Stimulated activated CD8-positive, alpha-beta memory T cell treated with anti-CD3 and anti-CD28 coated beads, Interleukin-7, amount 100 ng/mL, for 48 hours (primary cell): ENCODE measurements at regions not wholly inside any gene's neighbourhood (a gene's known extent, or its start where the extent isn't known, plus 50 kb on each side); places are given as distances from the start of the nearest gene placed in this dataset.

Experiments used
- DNase-seq, 2 donors: peaks; one replicate each; pipeline ENCODE4 v3.0.0-alpha.2; 2020; ENCODE audit warnings: low read depth in 1 of 2; ENCODE audit errors: extremely low read depth in 1 of 2

- DNase-seq: no peak
These were observed 1281.8 kb upstream of the MAP3K7 start for GRCh38 chr6:91868539-91869202.

- DNase-seq: no peak
These were observed 1279.0 kb upstream of the MAP3K7 start for GRCh38 chr6:91865889-91866288.

- DNase-seq: no peak
These were observed 1278.0 kb upstream of the MAP3K7 start for GRCh38 chr6:91864911-91865310.

GRCh38 chr6:91860541-91861335 is 1273.9 kb upstream of the MAP3K7 start:
- no peak for DNase-seq

- DNase-seq: no peak
These were observed 1265.4 kb upstream of the MAP3K7 start for GRCh38 chr6:91852252-91852651.

- DNase-seq: no peak
These were observed 1247.9 kb upstream of the MAP3K7 start for GRCh38 chr6:91834813-91835212.

GRCh38 chr6:91827151-91827550 is 1240.3 kb upstream of the MAP3K7 start:
- DNase-seq: no peak

GRCh38 chr6:91826128-91826527 is 1239.3 kb upstream of the MAP3K7 start:
- no peak for DNase-seq

GRCh38 chr6:91824331-91824730 is 1237.5 kb upstream of the MAP3K7 start:
- DNase-seq: no peak

GRCh38 chr6:91822581-91822980 is 1235.7 kb upstream of the MAP3K7 start:
- DNase-seq: no peak

GRCh38 chr6:91816335-91816734 is 1229.5 kb upstream of the MAP3K7 start:
- no peak for DNase-seq

GRCh38 chr6:91813641-91814040 is 1226.8 kb upstream of the MAP3K7 start:
- no peak for DNase-seq

GRCh38 chr6:91812596-91813274 is 1225.9 kb upstream of the MAP3K7 start:
- no peak for DNase-seq

GRCh38 chr6:91804981-91805380 is 1218.1 kb upstream of the MAP3K7 start:
- DNase-seq: no peak

- DNase-seq: no peak
These were observed 1215.6 kb upstream of the MAP3K7 start for GRCh38 chr6:91802431-91802830.

GRCh38 chr6:91796603-91797002 is 1209.7 kb upstream of the MAP3K7 start:
- DNase-seq: no peak

- DNase-seq: no peak
These were observed 1201.6 kb upstream of the MAP3K7 start for GRCh38 chr6:91788501-91788900.

GRCh38 chr6:91786474-91787184 is 1199.8 kb upstream of the MAP3K7 start:
- no peak for DNase-seq

GRCh38 chr6:91782802-91783201 is 1195.9 kb upstream of the MAP3K7 start:
- DNase-seq: no peak

- DNase-seq: no peak
These were observed 1195.1 kb upstream of the MAP3K7 start for GRCh38 chr6:91781946-91782345.

- DNase-seq: no peak
These were observed 1193.4 kb upstream of the MAP3K7 start for GRCh38 chr6:91780270-91780669.
